GM13976 (cell line): ENCODE measurements at regions not wholly inside any gene's neighbourhood (a gene's known extent, or its start where the extent isn't known, plus 50 kb on each side); places are given as distances from the start of the nearest gene placed in this dataset.

ENCODE experiments used
- DNase-seq: peaks from one replicate; pipeline ENCODE4 v3.0.0; 2012; ENCODE audit warnings: low spot score
- CTCF ChIP-seq: IDR thresholded peaks from 2 replicates; pipeline ENCODE4 v1.5.1; 2012; ENCODE audit warnings: borderline replicate concordance, mild to moderate bottlenecking; ENCODE audit not compliant: insufficient read depth; ENCODE audit errors: extremely low read depth, missing control alignments, control extremely low read depth
- in situ Hi-C: fragments of 300-500 bp; cut with MboI; formaldehyde crosslinking; loops from one replicate; pipeline ENCODE4 v1.12.0; 2022; ENCODE audit warnings: low sequenced_read_pairs, mixed read lengths, inconsistent platforms; ENCODE audit not compliant: unreplicated experiment

- no peak for TF ChIP-seq CTCF
- in situ Hi-C loops: no loop called here
- DNase-seq: no peak
Observed at GRCh38 chr3:178406206-178406605, 130.0 kb upstream of the KCNMB2 start.

- TF ChIP-seq CTCF: no peak
- no peak for DNase-seq
- in situ Hi-C loops: no loop called here
Observed at GRCh38 chr3:178415384-178415783, 120.9 kb upstream of the KCNMB2 start.

GRCh38 chr3:178417736-178418135 is 118.5 kb upstream of the KCNMB2 start:
- in situ Hi-C loops: no loop called here
- TF ChIP-seq CTCF: no peak
- DNase-seq: no peak

GRCh38 chr3:178419071-178419470 is 117.2 kb upstream of the KCNMB2 start:
- in situ Hi-C loops: no loop called here
- TF ChIP-seq CTCF: no peak
- no peak for DNase-seq

- TF ChIP-seq CTCF: no peak
- DNase-seq: no peak
- in situ Hi-C loops: no loop called here
Observed at GRCh38 chr3:178420033-178420432, 116.2 kb upstream of the KCNMB2 start.

GRCh38 chr3:178421069-178421468 is 115.2 kb upstream of the KCNMB2 start:
- no peak for TF ChIP-seq CTCF
- no peak for DNase-seq
- in situ Hi-C loops: no loop called here

- DNase-seq: no peak
- TF ChIP-seq CTCF: no peak
- in situ Hi-C loops: no loop called here
Observed at GRCh38 chr3:178422406-178422805, 113.8 kb upstream of the KCNMB2 start.
